Keratinocyte (primary cell): ENCODE measurements at regions not wholly inside any gene's neighbourhood (a gene's known extent, or its start where the extent isn't known, plus 50 kb on each side); places are given as distances from the start of the nearest gene placed in this dataset.

Experiments
- EZH2 ChIP-seq: IDR thresholded peaks from one replicate; pipeline ENCODE4 v1.6.1; 2012; ENCODE audit warnings: inconsistent platforms, mild to moderate bottlenecking, low read length, moderate library complexity
- TF ChIP-seq, protein P1 (sequence below), 3 experiments: IDR thresholded peaks in 1 of 3; conservative IDR thresholded peaks in 1 of 3; optimal IDR thresholded peaks in 1 of 3; 2 replicates in 2 of 3; 3 replicates in 1 of 3; pipeline versions ENCODE3 to v1.5.1; 2011; ENCODE audit warnings: low read length in 3 of 3, mild to moderate bottlenecking in 3 of 3, moderate library complexity in 2 of 3, control low read depth in 1 of 3, inconsistent platforms in 1 of 3; ENCODE audit not compliant: insufficient read depth in 2 of 3; ENCODE audit errors: extremely low read depth in 1 of 3

DNA sequence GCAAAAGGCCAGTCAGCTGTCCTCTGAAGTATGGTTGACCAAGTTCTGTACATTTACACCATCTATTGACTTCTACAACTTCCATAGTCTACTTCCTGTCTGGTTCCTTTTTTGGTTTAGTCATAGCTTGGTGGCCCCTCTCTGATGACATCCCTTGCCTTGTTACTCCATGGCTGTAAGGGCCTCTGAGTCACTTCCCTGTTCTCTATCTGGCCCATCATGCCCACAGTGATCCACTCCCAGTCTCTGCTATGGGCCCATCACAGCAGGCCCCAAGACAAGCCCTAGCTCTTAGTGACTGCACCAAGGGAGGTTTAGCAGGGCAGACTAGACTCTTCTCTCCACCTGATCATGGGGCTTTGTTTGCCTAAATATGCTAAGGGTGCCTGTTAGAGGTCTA, 441.6 kb downstream of the HACE1 start:
- TF ChIP-seq, protein P1, sequence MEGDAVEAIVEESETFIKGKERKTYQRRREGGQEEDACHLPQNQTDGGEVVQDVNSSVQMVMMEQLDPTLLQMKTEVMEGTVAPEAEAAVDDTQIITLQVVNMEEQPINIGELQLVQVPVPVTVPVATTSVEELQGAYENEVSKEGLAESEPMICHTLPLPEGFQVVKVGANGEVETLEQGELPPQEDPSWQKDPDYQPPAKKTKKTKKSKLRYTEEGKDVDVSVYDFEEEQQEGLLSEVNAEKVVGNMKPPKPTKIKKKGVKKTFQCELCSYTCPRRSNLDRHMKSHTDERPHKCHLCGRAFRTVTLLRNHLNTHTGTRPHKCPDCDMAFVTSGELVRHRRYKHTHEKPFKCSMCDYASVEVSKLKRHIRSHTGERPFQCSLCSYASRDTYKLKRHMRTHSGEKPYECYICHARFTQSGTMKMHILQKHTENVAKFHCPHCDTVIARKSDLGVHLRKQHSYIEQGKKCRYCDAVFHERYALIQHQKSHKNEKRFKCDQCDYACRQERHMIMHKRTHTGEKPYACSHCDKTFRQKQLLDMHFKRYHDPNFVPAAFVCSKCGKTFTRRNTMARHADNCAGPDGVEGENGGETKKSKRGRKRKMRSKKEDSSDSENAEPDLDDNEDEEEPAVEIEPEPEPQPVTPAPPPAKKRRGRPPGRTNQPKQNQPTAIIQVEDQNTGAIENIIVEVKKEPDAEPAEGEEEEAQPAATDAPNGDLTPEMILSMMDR (optimal IDR thresholded peaks at IDR 0.05 in 1 of 3, IDR thresholded peaks at IDR 0.05 in 1 of 3, conservative IDR thresholded peaks at IDR 0.05 in 1 of 3; ENCODE audit: extremely low read depth in 1 of 3, insufficient read depth in 2 of 3, low read length in 3 of 3), result no peak
- no peak for TF ChIP-seq EZH2
